Keratinocyte (primary cell): ENCODE measurements at regions not wholly inside any gene's neighbourhood (a gene's known extent, or its start where the extent isn't known, plus 50 kb on each side); places are given as distances from the start of the nearest gene placed in this dataset.

Experiments
- CTCF ChIP-seq, 3 experiments: IDR thresholded peaks in 1 of 3; conservative IDR thresholded peaks in 1 of 3; optimal IDR thresholded peaks in 1 of 3; 2 replicates in 2 of 3; 3 replicates in 1 of 3; pipeline versions ENCODE3 to v1.5.1; 2011; ENCODE audit warnings: low read length in 3 of 3, mild to moderate bottlenecking in 3 of 3, moderate library complexity in 2 of 3, control low read depth in 1 of 3, inconsistent platforms in 1 of 3; ENCODE audit not compliant: insufficient read depth in 2 of 3; ENCODE audit errors: extremely low read depth in 1 of 3
- EZH2 ChIP-seq: IDR thresholded peaks from one replicate; pipeline ENCODE4 v1.6.1; 2012; ENCODE audit warnings: inconsistent platforms, mild to moderate bottlenecking, low read length, moderate library complexity

GRCh38 chr11:42311514-42311913 lies 852.1 kb upstream of the LRRC4C start:
- TF ChIP-seq CTCF (optimal IDR thresholded peaks at IDR 0.05 in 1 of 3, IDR thresholded peaks at IDR 0.05 in 1 of 3, conservative IDR thresholded peaks at IDR 0.05 in 1 of 3; ENCODE audit: extremely low read depth in 1 of 3, insufficient read depth in 2 of 3, low read length in 3 of 3) (no peak), EZH2 (no peak)
